ENCODE measurements at regions not wholly inside any gene's neighbourhood (a gene's known extent, or its start where the extent isn't known, plus 50 kb on each side); places are given as distances from the start of the nearest gene placed in this dataset.

DNA sequence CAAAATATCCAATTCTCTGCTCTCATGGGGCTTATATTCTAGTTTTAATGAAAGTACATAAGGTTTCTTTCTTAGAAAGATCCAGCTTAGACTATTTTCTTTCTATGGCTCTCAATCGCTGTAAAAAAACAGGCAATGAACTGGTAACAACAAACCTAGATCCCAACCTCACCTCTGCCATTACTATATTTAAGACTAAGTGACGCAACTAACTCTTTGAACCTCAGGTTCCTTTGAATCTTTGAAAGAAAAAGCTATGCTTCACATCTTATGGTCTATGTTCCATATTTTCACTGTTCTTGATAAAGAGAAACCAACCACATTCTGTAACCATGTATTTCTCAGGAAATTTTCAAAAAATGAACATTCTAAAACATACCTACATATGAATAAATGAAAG lies 88.5 kb downstream of the ELAPOR2 start:
- no peak for DNase-seq

DNA sequence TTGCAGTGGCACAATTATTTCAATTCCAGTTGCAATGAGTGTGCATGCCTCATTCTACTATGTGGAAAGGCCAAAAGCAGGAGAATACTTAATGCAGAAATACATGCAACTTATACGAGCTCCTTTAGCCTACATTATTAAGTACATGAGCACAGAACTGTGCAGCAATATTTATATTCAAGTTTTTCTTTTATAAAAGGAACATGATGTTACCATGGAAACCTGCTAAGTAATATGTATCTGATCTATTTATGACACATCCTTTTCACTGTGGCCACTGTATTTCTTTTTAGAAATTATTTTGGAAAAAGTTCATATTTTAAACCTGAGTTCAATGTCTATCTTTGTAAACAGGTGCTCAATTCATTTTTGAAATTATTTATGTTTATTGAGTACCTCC lies 88.9 kb downstream of the ELAPOR2 start:
- no peak for DNase-seq

DNA sequence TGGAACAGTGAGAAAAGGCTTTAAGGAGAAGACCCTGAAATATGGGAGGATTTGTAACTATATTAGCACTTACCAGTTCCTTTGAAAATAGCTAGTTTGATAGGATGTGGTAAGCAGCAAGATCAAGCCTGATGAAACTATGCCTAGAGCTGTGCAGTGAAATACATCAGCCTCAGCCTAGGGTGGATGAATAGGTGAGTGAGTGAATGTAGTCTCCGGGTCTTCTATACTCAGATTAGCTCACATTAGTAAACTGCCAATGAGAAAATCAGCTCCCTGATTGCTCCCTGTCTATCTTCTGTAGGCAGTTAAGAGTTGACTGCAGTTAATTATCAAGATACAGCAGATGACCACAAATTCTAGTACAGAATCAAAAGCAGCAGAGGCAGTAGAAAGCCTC lies 89.6 kb downstream of the ELAPOR2 start:
- DNase-seq: no peak

DNA sequence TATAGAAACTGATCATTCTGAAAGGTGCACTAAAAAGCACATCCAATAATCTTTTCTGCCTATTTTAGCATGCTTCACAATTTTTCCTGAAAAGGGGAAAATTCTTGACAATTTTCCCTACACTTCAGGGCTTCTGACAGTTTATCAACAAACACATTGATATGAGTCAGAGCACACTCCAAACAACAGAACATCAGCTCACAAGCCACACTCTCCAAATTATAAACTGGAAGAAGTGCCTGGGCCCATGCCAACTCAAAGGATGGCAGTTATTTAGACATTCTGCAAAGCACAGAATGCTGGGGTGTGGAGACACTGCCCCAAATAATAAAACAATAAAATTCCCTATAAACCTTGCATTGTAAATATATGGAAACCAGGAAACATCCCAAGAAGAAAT lies 90.8 kb downstream of the ELAPOR2 start:
- no peak for DNase-seq

DNA sequence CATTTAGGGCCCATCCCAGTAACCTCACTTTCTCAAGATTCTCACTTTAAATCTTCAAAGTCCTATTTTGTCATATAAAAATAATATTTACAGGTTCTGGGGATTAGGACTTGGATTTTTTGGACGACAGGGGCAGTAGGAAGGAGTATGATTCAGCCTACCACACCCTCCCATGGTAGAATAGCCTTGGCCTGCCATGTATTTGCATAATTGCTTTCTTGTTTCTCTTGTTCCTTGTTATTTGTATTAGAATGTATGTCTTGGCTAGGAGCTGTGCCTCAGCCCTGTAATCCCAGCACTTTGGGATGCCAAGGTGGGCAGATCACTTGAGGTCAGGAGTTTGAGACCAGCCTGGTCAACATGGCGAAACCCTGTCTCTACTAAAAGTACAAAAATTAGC lies 92.5 kb downstream of the ELAPOR2 start:
- DNase-seq: no peak

DNA sequence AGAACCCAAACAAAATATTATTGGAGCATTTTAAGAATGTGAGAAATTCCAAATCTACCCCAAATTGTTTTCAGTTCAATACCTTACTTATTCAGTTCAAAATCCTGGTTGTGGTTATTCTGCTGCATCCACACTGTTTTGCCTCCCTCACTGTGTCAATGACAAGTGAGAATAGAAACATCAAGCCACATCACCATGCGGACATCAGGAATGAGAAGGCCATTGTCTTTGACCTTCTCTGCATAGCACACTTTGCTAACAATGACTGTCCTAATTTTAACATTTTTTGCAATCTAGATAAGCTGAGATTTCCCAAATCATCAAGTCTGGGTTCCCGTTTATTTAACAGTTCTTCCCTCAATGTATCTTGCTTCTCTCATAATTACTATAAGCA lies 93.7 kb downstream of the ELAPOR2 start:
- no peak for DNase-seq

DNA sequence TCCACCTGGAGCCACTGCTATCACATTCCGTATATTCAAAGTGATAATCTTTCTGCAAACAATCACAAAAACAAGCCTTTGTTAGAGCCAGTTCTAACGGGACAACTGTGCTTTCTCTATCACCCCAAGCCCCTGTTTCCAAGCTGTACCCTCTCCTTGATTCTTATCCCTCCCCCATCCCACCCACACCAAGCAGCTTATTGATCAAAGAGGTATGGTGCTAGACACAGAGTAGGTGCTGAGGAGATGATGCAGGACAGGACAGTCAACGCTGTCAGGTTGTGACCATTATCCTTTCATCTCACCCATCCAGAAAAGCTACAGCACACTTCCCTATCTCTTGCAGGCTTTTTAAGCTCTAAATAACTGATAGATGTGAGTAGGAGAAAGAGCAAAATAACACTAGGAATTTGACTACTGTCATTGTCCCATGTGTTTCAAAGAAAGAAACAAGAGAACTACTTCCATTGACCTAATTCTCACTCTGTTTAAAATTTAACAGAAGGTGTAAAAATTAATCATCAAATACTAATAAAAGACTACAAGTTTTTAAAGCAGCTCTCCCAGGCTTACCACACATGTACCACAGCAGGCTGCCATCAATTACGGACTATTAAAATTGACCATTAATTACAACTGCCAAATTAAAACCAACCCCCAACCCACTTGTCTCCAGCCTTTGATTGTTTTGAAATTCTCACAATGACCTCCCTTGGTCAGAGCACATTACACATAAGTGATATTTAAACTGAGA lies 94.3 kb downstream of the ELAPOR2 start:
- no peak for DNase-seq

DNA sequence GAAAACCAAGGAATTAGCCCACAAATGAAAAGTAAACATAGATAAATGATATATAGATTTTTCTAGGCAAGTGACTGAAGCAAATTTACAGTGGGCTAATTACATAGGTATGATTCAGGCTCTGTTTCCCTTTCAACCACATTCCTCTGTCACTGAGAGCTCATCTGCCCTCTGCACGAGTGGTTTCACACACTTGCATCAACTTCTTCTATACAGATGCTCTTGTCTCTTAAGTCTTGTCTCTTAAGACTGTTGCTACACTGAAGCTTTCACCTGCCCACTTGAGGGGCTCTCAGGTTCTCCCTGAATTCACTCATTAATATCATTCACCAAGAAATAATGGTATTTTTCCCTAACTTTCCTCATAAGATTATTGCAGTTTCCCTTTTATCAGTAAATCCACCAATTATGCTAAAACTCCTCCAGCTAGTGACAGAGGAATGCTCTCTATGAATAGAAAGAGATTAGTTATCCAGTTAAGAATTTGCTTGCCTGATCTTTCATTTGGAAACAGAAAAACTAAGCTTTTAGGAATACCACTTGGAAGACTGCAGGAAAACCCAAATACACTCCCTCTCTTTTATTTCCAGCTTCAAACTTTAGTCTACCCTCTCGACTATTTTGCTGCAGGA lies 95.7 kb downstream of the ELAPOR2 start:
- DNase-seq: no peak

DNA sequence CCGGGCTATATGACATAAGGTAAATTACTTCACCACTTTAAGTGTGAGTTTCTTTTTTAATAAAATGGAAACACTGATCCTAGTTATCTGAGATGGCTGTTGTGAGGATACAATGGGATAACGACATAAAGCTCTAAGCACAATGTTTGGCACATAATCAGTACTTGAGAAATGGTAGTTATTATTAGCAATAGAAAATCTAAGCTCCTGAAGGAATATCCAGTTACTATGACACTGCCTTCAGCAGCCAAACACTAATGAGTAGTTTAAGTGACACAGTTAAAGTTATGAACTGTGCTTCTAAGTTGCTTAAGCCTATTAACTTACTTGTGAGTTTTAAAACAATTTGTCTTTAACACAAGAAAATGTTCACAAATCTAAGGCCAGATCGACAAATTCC lies 96.8 kb downstream of the ELAPOR2 start:
- DNase-seq: no peak

DNA sequence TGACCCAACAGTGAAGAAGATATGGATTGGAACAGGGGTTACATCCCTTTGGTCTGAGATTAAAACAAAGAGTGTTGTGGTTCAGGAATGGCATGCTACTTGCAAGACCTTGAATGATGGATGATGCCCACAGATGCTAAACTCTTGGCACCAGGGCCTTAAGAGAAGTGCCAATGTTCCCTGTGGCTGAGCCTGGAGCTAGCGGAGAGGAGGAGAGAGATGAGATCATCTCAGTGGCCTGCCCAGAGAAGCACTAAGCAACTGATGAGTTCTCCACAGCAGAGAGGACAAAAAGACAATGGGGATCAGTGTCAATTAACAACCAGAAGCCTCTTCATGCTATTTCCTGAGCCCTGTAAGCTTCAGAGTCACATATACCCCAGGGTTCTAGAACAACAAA lies 97.8 kb downstream of the ELAPOR2 start:
- DNase-seq: no peak

DNA sequence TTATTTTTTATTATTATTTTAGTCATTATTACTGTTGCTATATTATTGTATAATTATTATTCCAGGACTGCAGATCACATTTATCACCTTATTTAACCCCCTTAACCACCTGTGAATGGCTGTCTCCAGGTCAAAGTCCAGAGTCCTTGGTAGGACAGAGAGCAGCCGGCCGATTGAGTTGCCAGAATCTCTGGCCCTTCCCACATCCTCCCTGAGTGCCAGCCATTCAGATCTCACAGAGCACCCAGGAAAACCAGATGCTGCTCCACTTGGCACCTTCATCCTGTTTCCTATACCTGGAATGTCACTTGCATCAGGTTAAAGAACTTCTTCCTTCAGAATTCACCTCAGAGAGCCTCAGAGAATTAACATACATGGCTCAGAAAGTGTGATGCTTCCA lies 101.1 kb downstream of the ELAPOR2 start:
- no peak for DNase-seq

DNA sequence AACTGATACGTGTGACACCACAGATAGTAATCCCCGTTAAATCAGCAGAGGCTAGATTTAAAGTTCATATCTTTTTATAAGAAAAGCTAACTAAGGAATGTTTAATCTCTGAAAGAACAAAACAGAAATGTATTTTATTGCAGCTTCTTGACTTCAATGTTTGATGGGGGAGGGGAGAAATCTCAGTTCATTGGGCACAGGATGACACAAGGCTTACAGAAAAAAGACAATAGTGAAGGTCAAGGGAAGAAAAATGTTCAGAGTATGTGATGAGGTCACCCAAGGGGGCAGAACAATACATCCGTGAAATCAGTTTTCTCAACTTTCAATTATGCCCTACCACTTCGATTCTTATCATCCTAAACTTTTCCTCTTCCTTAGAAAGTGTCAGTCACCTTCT lies 102.9 kb downstream of the ELAPOR2 start:
- no peak for DNase-seq

DNA sequence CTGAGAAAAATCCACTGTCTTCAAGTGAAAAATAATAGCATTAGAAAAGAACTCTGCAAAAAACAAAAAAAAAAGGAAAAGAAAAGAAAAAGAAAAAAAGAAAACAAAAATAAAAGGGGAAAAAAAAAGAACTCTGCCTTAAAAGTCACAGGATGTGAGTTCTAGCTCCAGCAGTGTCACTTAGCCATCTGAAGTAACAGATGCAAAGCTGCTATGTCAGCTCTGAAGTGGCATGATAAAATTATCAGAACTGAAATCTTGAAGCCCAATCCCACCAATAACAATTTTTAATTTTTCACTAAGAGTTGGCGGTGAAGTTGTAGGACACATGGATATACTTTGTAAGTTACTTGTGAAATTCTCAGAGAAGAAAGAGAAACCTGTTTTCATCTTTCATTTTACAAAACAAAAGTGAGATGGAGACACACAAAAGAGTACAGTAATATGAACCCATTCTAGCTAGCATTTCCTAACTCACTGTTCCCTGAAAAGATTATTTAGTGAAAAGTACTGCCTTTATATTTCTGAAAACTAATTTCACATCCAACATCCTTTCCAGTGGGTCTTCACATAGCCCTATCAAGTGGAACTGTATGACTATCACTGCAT lies 103.5 kb downstream of the ELAPOR2 start:
- no peak for DNase-seq

DNA sequence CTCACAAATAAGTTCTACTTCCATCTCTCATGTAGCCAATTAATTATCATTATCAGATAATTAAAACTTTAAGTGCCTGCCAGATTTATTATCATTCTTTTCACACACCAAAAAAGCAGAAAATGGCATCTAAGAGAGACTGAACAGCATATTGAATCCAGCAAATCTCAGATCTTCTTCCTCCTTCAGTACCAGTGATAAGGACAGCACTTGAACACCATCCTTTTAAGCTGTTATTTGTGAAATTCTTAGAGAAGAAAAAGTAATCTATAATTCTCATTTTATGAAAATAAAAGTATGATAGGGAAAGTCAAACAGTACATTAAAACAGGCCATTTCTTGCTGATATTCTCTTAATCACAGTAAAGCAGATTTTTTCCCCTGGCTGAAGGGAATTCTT lies 104.5 kb downstream of the ELAPOR2 start:
- no peak for DNase-seq

DNA sequence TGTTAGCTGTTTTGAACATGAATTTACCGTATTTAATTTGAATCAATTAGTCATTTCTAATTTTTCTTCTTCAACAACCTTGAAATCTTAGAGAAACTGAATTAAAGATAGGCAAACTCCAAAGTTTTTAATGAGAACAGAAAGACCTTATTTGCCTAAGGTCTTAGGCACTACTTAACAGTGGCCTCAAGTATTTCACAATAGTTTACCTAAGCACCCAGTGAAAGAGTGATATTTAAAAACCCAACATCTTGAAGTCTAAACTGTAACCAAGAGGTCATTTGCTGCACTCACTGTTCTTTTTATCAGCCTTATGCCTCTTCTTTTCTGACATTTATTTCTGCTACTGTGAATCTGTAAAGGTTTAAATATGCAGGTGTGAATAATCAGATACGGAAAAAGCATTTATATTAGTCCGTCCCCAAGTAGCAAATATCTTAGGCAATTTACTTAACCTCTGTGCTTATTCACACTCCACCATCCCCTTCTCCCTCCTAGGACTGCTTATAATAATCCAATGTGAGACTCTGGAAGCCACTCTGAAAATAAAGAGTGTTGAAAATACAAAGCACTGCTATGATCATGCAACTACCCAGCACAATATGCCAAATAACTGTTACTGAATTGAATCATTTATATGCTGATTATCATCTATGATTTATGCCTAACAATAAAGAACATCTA lies 105.7 kb downstream of the ELAPOR2 start:
- DNase-seq: no peak

DNA sequence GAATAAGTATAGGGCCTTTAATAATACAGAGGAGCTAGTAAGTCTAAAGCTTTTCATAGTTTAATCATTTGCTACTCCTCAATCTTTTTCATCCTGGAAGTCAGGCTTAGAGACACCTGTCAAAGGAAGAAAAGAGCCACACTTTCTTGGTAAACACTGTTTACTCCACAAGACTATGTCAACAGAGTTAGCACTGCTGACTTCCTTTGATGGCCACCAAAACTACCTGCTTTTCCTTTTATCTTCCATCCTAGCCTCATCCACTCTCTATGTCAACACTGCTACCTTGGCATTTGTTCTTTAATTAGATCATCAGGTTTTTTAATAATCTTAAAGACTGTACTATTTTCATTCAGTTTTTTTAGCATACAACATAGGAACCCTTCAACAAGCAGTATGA lies 106.2 kb downstream of the ELAPOR2 start:
- DNase-seq: no peak

DNA sequence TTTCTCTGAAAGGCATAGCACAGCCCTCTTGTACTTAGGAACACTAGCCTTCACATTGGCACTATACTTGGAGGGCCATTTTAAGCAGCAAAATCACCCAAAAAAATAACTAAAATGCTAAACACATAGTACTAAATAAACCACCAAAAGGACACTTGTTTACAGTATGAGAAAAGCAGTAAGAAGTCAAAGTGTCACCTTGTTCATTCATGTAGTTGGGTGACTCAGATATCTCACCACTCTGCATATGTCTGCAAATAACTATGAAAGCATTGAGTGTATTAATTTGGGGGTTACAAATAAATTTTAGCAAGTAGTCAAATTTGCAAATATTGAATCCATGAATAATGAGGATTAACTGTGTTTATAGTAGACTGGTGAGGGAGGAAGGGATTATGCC lies 107.6 kb downstream of the ELAPOR2 start:
- no peak for DNase-seq

DNA sequence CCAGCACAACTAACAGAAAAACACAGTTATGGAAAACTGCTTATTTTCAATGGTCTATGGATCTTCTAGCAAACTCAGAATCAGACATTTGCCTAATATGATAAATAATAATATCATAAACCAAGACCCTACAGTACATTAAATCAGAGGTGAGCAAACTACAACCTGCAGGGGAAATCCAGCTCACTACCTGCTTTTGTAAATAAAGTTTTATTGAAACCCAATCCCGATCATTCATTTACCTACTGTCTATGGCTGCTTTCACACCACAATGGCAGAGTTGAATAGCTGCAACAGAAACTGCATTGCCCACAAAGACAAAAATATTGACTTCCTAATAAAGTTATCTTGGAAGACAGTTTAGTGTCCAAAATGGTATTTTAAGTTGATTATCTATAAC lies 108.5 kb downstream of the ELAPOR2 start:
- DNase-seq: no peak

DNA sequence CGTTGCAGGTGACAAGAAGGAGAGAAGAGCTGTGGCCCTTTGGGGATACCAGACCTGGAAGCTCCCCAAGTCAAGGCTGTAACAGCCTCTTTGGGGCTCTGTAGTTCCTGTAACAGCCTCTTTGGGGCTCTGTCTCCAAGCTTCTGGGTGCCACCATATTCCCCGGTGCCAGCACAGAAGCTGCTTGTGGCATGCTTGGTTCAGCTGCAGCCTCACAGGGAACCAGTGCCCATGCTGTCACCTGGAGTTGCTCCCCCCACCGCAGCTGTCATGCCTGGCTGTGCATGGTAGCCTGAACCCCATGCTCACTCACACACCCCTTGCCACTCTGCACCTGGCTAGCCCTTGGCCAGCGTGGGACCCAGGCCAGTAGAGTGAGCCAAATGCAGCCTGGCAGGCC lies 109.1 kb downstream of the ELAPOR2 start:
- no peak for DNase-seq

DNA sequence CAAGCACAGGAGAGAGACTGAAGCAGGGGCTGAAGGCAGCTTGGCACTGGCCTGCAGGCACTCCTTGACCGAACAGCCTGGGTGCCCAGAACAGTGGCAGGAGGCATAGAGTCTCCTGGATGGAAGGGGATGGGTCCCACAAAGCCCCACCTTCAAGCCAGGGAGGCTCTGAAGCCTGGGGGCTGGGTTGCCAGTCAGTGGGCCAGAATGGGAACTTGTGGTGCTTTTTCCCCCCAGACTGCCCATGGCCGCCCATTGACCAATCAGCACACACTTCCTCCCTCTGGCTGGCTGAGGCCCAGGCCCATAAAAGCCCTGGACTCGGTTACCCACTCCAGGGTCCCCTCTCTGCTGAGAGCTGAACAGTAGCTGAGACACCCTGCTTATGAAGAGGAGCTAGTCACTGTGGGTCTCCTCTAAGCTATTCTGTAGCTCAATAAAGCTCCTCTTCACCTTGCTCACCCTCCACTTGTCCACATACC lies 109.6 kb downstream of the ELAPOR2 start:
- DNase-seq: no peak

DNA sequence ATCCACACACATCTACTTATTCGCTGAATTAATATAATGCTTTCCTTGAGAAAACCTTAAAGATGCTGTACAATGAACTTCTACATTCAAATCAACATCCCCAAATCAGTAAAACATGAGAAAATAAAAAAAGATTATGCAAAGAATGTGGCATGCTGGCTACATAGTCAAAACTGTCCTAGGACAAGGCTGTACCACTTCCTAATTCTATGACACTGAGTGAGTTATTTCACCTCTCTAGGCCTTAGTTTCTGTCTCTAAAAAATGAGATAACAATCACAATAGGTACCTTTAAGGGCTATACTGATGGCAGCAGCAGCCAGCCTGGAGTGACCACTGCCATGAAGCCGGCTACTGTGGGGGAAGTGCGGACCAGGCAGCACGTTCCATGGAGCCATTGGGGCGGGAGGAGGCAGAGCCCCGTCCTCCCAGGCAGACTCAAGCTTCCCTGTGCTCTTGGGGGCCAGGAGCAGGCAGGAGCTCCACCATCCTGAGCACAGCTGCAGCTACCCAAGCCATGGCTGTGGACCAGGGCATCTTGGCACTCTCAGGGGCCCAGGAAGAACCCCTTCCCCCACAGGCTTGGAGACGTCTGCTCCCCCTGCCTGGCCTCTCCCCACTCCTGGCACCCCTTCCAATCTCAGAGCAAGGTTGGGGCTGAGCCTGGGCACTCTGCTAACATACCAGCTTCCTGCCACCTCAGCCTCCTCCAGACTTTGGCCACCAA lies 110.2 kb downstream of the ELAPOR2 start:
- no peak for DNase-seq

DNA sequence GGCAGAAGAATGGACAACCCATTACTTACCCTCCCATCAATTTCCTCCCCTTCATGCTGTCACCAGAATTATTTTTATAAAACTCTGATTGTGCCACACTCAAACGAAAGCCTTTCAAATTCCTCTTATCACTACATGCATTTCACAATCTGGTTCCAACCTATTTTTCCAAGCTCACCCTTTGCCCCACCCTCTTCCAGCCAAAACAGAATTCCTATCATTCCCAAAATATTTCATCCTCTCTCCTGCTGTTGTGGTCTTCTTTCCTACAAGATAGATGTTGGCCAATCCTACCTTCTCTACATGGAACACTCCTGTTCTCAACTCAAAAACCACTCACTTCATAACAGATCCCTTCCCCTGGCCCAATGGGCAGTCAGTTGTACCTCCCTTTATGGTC lies 111.5 kb downstream of the ELAPOR2 start:
- no peak for DNase-seq

DNA sequence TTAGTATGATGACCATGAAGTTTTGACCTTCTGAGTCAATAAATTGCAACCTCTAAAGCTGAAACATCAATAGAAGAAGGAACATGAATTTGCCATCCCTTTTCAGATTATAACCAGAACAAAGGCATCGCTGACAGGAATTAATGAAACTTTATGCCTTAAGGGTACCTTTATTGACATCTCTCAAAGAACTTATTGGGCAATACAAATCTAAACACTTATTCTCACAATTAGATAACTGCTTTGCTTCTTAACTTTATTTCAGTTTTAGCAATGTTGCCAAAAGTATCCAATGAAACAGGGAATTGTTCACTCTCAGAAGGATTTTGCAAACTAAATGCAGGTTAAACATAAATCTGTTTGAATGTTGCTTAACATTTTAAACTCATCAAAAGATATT lies 116.0 kb downstream of the ELAPOR2 start:
- no peak for DNase-seq
